Ishikawa (cell line): ENCODE measurements at regions not wholly inside any gene's neighbourhood (a gene's known extent, or its start where the extent isn't known, plus 50 kb on each side); places are given as distances from the start of the nearest gene placed in this dataset.

Source experiments
- CEBPB ChIP-seq: IDR thresholded peaks from 2 replicates; pipeline ENCODE4 v1.6.1; 2012
- CREB1 ChIP-seq: IDR thresholded peaks from 2 replicates; pipeline ENCODE4 v1.6.1; 2012; ENCODE audit warnings: low read depth
- EGR1 ChIP-seq: IDR thresholded peaks from 2 replicates; pipeline ENCODE4 v1.6.1; 2012
- EP300 ChIP-seq: IDR thresholded peaks from 2 replicates; pipeline ENCODE4 v1.6.1; 2012; ENCODE audit warnings: borderline replicate concordance
- FOXM1 ChIP-seq: IDR thresholded peaks from 2 replicates; pipeline ENCODE4 v1.6.1; 2012; ENCODE audit warnings: low read depth, borderline replicate concordance
- NFIC ChIP-seq: IDR thresholded peaks from 2 replicates; pipeline ENCODE4 v1.6.1; 2012
- RAD21 ChIP-seq: IDR thresholded peaks from 2 replicates; pipeline ENCODE4 v1.6.1; 2012; ENCODE audit warnings: low read depth
- TAF1 ChIP-seq: IDR thresholded peaks from 2 replicates; pipeline ENCODE4 v1.6.1; 2012; ENCODE audit warnings: low read depth, mild to moderate bottlenecking
- TCF12 ChIP-seq: IDR thresholded peaks from 2 replicates; pipeline ENCODE4 v1.6.1; 2012; ENCODE audit warnings: low read depth
- TEAD4 ChIP-seq: IDR thresholded peaks from 2 replicates; pipeline ENCODE4 v1.6.1; 2012
- YY1 ChIP-seq: IDR thresholded peaks from 2 replicates; pipeline ENCODE4 v1.6.1; 2012; ENCODE audit warnings: low read depth
- ZBTB7A ChIP-seq: IDR thresholded peaks from 2 replicates; pipeline ENCODE4 v1.6.1; 2012; ENCODE audit warnings: low read depth
- TF ChIP-seq, protein P1 (sequence below): IDR thresholded peaks from 2 replicates; pipeline ENCODE4 v1.6.1; 2012
- TF ChIP-seq, protein P2 (sequence below): IDR thresholded peaks from 2 replicates; pipeline ENCODE4 v1.6.1; 2012; ENCODE audit warnings: low read depth, mild to moderate bottlenecking
- TF ChIP-seq, protein P3 (sequence below): IDR thresholded peaks from 2 replicates; pipeline ENCODE4 v1.6.1; 2012

DNA sequence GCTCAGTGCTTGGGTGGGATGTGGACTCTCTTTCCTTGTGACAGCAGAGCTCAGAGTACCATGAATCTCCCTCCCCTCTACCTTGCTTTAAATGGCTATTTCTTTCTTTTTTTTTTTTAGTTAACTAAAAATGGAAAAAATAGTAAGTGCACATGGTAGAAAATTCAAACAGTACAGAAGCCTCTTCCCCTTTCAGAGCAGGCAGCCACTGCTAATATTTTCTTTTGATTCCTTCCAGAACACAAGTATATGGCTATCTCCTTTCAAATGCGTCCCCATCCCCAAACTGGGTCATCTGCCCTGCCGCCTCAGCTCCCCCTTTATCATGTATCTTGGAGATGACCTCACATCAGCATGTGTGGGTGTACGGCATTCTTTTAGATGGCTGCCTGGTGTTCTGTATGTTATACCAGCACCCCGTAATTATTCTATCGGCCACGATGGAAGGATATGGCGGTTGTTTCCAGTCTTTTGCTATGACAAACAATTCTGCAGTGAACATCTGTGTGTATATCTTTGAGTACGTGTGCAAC, 70.5 kb upstream of the DLX2 start:
- TF ChIP-seq TCF12 = no peak
- TF ChIP-seq FOXM1 = no peak
- no peak for TF ChIP-seq ZBTB7A
- no peak for TF ChIP-seq EP300
- TF ChIP-seq RAD21 = no peak
- TF ChIP-seq CEBPB = no peak
- TF ChIP-seq YY1 = no peak
- no peak for TF ChIP-seq TAF1
- no peak for TF ChIP-seq NFIC
- TF ChIP-seq, protein P1, sequence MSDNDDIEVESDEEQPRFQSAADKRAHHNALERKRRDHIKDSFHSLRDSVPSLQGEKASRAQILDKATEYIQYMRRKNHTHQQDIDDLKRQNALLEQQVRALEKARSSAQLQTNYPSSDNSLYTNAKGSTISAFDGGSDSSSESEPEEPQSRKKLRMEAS = no peak

DNA sequence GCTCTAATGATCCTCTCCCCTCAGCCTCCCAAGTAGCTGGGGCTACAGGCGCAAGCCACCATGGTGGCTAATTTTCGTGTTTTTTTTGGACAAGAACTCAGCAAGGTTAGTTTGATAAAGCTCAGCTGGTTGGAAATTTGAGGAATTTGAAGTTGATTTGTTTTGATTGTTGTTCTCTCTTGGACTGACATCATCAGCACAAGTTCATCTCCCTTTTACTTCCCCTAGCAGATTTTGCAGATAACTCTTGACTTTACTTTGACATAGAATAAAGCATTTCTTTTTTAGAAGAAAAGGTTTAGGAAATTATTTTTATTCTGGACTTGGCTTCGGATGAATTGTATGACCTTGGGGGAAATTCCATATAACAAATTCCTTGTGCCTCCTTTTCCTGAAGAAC, 74.9 kb upstream of the DLX2 start:
- TF ChIP-seq CREB1 (no peak), ZBTB7A (no peak), RAD21 (no peak), TCF12 (no peak), TAF1 (no peak), CEBPB (no peak), EGR1 (no peak), EP300 (no peak), YY1 (no peak), TEAD4 (no peak)
- TF ChIP-seq, protein P2, sequence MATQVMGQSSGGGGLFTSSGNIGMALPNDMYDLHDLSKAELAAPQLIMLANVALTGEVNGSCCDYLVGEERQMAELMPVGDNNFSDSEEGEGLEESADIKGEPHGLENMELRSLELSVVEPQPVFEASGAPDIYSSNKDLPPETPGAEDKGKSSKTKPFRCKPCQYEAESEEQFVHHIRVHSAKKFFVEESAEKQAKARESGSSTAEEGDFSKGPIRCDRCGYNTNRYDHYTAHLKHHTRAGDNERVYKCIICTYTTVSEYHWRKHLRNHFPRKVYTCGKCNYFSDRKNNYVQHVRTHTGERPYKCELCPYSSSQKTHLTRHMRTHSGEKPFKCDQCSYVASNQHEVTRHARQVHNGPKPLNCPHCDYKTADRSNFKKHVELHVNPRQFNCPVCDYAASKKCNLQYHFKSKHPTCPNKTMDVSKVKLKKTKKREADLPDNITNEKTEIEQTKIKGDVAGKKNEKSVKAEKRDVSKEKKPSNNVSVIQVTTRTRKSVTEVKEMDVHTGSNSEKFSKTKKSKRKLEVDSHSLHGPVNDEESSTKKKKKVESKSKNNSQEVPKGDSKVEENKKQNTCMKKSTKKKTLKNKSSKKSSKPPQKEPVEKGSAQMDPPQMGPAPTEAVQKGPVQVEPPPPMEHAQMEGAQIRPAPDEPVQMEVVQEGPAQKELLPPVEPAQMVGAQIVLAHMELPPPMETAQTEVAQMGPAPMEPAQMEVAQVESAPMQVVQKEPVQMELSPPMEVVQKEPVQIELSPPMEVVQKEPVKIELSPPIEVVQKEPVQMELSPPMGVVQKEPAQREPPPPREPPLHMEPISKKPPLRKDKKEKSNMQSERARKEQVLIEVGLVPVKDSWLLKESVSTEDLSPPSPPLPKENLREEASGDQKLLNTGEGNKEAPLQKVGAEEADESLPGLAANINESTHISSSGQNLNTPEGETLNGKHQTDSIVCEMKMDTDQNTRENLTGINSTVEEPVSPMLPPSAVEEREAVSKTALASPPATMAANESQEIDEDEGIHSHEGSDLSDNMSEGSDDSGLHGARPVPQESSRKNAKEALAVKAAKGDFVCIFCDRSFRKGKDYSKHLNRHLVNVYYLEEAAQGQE = no peak
- TF ChIP-seq, protein P3, sequence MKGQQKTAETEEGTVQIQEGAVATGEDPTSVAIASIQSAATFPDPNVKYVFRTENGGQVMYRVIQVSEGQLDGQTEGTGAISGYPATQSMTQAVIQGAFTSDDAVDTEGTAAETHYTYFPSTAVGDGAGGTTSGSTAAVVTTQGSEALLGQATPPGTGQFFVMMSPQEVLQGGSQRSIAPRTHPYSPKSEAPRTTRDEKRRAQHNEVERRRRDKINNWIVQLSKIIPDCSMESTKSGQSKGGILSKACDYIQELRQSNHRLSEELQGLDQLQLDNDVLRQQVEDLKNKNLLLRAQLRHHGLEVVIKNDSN = no peak
- TF ChIP-seq, protein P1 = no peak

DNA sequence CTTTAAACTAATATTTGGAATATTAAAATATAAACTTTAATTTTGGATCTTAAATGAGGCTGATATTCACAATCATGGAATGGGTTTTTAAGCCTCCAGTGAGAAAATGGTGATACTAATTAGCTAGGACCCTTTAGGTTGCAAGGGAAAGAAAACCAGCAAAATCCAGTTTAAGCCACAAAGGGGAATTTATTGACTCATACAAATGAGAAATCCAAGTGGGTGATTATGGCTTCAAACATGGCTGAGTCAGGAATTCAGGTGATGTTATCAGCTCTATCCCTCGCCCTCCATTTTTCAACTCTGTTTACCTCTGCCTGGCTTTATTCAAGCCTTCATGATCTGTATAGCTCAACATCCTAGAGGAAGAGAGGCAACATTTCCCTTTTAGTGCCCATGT, 75.3 kb upstream of the DLX2 start:
- TF ChIP-seq NFIC (no peak), YY1 (no peak), TCF12 (no peak)
- TF ChIP-seq, protein P1 = no peak

DNA sequence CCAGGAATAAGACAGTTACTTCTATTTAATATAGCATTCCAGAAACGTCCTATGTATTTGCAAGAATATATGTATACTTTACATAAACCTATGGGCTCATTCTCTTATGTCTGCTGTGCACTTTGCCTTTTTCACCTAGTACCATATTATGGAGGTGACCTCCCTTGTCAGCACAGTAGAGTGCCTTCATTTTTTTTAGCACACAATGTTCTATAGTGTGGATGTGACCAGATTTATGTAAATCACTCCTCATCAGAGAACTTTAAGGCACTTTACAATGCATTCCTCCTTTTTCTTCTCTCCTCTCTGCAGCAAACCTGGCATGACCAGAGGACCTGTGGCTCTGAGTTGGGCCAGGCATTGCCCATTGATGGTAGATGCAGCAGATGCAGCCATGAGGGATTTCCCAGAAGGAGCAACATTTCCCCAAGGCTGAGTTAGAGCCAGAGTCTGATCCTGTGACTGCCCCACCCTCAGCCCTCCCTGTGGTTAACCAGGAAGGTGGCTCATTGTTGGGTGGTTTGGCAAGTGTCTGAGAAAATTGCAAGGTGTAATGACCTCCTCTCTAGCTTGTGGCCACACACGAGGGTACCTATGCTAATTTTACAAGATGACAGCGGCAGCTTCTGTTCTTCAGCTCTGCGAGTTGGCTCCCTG, 76.5 kb upstream of the DLX2 start:
- TF ChIP-seq EGR1 = no peak
- TF ChIP-seq CREB1 = no peak

DNA sequence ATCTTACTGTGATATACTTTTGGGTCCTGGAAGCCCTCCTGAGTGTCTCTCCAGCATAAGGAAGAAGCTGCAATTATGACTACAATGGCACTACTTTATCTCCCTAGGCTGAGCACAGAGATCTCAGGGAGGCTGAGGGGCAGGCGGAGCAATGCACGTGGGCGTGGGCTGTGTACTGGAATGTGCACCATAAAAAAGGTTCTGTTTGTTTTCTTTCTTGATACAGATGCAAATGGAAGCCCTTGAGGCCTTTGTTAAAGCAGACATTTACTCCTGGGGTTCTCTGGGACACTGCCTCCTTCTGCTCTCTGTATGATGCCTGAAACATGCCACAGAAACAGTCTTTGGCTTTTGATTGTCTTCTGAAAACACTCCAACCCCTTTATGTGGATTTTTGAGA, 79.1 kb upstream of the DLX2 start:
- TF ChIP-seq TCF12 = no peak
- TF ChIP-seq EGR1 = no peak
- no peak for TF ChIP-seq CEBPB
- TF ChIP-seq TEAD4 = no peak
- TF ChIP-seq, protein P3 = no peak
- no peak for TF ChIP-seq NFIC
- TF ChIP-seq, protein P2 = no peak
- no peak for TF ChIP-seq YY1
- TF ChIP-seq TAF1 = no peak

DNA sequence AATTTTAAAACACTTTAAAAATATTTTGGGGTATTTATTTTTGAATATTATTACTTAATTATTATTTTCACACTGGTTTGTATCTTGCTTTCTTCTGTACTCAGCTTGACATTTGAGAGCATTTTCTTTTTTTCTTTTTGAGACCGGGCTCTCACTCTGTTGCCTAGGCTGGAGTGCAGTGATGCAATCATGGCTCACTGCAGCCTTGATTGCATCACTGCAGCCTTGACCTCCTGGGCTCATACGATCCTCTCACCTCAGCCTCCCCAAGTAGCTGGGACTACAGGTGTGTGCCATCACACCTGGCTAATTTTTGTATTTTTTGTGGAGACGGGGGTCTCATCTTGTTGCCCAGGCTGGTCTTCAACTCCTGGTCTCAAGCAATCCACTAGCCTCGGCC, 79.9 kb upstream of the DLX2 start:
- TF ChIP-seq TCF12 = no peak
- TF ChIP-seq YY1 = no peak
- TF ChIP-seq, protein P2 = no peak
- no peak for TF ChIP-seq FOXM1
- no peak; the same call in 1 of the 2 replicates for TF ChIP-seq CEBPB
- TF ChIP-seq RAD21 = no peak
- TF ChIP-seq, protein P3 = no peak
- no peak for TF ChIP-seq NFIC
- no peak for TF ChIP-seq CREB1
- TF ChIP-seq EGR1 = no peak
- TF ChIP-seq ZBTB7A = no peak
- TF ChIP-seq, protein P1 = no peak
- TF ChIP-seq TAF1 = no peak
- no peak for TF ChIP-seq TEAD4
